ENCODE measurements at regions not wholly inside any gene's neighbourhood (a gene's known extent, or its start where the extent isn't known, plus 50 kb on each side); places are given as distances from the start of the nearest gene placed in this dataset.

DNA sequence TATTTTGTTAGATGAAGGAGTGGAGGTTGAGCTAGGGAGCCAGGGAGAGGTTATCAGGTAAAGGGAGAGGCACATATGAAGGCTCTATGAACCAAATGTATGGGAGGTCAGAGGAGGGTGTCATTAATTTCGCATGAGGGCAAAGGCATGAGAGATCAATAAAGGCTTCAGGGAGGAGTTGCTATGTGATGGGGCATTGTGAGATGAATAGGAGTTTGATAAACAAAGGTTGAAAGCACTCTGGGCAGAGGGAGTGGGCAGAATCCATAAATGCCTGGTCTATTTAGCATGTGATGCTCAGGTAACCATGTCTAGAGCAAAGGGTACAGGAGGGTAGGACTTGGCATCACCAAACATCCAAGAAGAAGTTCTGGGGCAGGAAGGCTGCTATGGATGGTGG is 273.4 kb downstream of the HAUS1 start:
- no peak for TF ChIP-seq POLR2A (IDR thresholded peaks at IDR 0.05; ENCODE audit: extremely low read depth, insufficient read length)
- TF ChIP-seq, protein P1, sequence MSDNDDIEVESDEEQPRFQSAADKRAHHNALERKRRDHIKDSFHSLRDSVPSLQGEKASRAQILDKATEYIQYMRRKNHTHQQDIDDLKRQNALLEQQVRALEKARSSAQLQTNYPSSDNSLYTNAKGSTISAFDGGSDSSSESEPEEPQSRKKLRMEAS (IDR thresholded peaks at IDR 0.05; ENCODE audit: low read depth, low read length) = no peak
- TF ChIP-seq MYC (IDR thresholded peaks at IDR 0.05; ENCODE audit: low read depth, low read length) = no peak
- DNase-seq (ENCODE audit: low read depth) = no peak
- no peak overlapping the region for H3K4me3 ChIP-seq (ENCODE audit: low read depth, low read length)

DNA sequence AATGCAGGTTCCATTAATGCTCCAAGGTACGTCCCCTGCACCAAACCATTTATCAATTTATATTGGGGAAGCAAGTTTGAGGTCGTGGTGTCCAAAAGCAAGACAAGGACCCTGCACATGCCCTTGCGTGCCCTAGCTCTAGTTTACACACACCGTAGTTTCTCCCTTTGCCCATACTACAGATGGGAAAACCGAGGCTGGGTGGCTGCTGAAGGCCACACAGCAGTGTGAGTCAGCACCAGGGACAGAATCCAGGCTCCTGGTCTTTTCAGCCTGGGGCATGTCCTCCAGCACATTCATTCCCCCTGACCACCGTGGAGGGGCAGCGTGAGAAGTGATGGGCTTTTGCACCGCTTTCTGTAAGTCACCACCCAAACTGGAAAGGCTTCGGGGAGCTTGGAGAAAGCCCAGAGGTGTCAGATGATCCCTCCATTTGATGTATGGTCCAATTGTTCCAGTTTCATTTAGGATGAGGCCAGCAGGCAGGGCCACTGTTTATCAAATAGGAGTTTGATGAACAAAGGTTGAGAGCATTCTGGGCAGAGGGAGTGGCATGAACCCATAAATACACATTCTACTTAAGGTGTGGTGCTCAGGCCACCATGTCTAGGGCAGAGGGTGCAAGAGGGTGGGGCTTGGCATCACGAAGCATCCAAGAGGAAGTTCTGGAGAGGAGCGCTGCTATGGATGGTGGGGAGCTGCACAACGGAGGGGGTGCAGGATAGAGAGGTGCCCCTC is 274.1 kb downstream of the HAUS1 start:
- TF ChIP-seq, protein P2, sequence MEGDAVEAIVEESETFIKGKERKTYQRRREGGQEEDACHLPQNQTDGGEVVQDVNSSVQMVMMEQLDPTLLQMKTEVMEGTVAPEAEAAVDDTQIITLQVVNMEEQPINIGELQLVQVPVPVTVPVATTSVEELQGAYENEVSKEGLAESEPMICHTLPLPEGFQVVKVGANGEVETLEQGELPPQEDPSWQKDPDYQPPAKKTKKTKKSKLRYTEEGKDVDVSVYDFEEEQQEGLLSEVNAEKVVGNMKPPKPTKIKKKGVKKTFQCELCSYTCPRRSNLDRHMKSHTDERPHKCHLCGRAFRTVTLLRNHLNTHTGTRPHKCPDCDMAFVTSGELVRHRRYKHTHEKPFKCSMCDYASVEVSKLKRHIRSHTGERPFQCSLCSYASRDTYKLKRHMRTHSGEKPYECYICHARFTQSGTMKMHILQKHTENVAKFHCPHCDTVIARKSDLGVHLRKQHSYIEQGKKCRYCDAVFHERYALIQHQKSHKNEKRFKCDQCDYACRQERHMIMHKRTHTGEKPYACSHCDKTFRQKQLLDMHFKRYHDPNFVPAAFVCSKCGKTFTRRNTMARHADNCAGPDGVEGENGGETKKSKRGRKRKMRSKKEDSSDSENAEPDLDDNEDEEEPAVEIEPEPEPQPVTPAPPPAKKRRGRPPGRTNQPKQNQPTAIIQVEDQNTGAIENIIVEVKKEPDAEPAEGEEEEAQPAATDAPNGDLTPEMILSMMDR (IDR thresholded peaks at IDR 0.05; ENCODE audit: low read depth, low read length) = no peak
- no peak for TF ChIP-seq POLR2A (IDR thresholded peaks at IDR 0.05; ENCODE audit: extremely low read depth, insufficient read length)
- TF ChIP-seq, protein P1 (IDR thresholded peaks at IDR 0.05; ENCODE audit: low read depth, low read length) = no peak
- TF ChIP-seq MYC (IDR thresholded peaks at IDR 0.05; ENCODE audit: low read depth, low read length) = no peak
- no peak overlapping the region for H3K4me3 ChIP-seq (ENCODE audit: low read depth, low read length)
- no peak for DNase-seq (ENCODE audit: low read depth)

DNA sequence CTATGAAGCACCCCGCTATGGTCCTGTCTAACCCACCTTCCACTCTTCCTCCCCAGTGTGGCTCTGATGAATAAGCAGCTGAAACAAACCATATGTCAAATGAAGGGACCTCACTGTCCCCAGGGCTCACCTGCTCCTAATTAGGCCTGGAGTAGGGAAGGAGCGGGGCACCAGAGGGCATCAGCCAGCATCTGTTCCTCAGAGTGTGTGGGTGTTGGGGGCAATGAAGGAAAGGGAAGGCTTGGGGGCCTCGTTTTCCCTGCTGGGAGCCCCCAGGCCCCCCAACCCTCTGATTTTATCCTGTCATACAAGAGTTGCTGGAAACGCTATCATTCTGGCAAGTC is 274.7 kb downstream of the HAUS1 start:
- TF ChIP-seq, protein P1 (IDR thresholded peaks at IDR 0.05; ENCODE audit: low read depth, low read length) = no peak
- TF ChIP-seq, protein P2 (IDR thresholded peaks at IDR 0.05; ENCODE audit: low read depth, low read length) = no peak
- TF ChIP-seq POLR2A (IDR thresholded peaks at IDR 0.05; ENCODE audit: extremely low read depth, insufficient read length) (no peak), MYC (IDR thresholded peaks at IDR 0.05; ENCODE audit: low read depth, low read length) (no peak)
- H3K4me3 ChIP-seq (ENCODE audit: low read depth, low read length) = no peak overlapping the region
- no peak for DNase-seq (ENCODE audit: low read depth)

DNA sequence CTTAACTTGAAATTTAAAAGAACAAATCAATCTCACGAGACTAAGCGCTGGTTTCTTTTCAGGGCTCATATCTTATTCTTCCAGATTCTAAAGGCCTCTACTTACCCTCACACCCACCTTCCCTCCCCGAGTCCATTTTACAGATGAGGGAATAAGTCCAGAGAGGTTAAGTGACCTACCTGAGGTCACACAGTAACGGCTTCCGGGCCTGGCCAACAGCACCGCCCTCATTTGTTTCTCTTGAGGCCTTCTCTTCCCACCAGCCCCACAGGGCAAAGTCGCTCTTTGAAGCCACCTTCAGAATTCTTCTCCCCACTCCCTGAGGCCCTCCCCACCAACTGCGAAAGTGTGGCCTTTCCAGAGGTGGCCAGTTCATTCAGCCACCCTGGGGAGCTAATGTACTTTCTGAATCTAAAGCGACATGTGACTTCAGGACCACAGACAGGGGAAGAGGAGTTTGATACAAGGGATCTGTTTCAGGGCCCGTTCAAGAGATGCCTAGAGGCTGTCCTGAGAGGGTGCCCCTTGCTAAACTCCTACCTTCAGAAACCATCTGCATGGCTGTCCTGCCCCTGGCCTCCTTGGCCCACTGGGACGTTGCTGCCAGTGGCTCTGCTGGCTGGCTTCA is 275.3 kb downstream of the HAUS1 start:
- TF ChIP-seq POLR2A (IDR thresholded peaks at IDR 0.05; ENCODE audit: extremely low read depth, insufficient read length) (no peak), MYC (IDR thresholded peaks at IDR 0.05; ENCODE audit: low read depth, low read length) (no peak)
- TF ChIP-seq, protein P2 (IDR thresholded peaks at IDR 0.05; ENCODE audit: low read depth, low read length) = no peak
- TF ChIP-seq, protein P1 (IDR thresholded peaks at IDR 0.05; ENCODE audit: low read depth, low read length) = no peak
- no peak overlapping the region for H3K4me3 ChIP-seq (ENCODE audit: low read depth, low read length)
- no peak for DNase-seq (ENCODE audit: low read depth)

DNA sequence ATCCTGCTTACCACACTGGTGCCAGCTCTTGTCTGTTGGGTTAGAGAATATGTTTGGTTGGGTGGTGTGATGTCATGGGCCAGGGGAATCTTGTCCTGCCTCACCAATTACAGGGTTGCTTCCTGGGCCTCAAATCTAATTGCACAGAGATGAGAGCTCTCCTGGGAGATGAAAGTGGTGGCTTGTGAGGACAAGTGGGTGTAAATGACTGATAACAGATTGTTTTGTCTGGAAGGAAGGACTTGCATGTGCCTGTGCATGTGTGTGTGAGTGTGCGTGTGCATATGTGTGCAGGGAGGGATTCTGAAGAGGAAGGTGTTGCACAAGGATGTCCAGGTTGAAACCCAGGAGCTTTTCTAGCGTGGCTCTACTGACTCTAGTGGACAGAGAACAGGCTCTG is 271.9 kb downstream of the LOXHD1 start:
- no peak overlapping the region for H3K4me3 ChIP-seq (ENCODE audit: low read depth, low read length)
- DNase-seq (ENCODE audit: low read depth) = no peak
- TF ChIP-seq, protein P1 (IDR thresholded peaks at IDR 0.05; ENCODE audit: low read depth, low read length) = no peak
- TF ChIP-seq POLR2A (IDR thresholded peaks at IDR 0.05; ENCODE audit: extremely low read depth, insufficient read length) (no peak), MYC (IDR thresholded peaks at IDR 0.05; ENCODE audit: low read depth, low read length) (no peak)
- TF ChIP-seq, protein P2 (IDR thresholded peaks at IDR 0.05; ENCODE audit: low read depth, low read length) = no peak

DNA sequence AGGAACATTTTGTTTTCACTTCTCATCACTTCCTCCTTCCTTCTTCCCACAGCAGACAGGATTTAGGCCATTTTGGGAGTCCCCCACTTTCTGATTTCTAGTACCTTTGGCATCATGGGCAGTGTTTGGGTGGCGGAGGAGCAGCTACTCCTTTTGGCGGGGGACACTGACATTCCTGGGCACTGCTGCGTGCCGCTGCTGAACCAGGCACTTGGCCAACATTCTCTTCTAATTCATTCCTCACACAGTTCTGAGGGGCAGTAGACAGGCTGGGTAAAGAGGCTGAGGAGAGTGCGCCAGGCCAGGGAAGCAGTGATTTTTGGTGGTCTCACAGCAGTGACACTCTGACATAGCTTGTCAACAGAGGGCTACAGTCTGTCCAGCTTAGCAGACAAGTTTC is 270.2 kb downstream of the LOXHD1 start:
- no peak overlapping the region for H3K4me3 ChIP-seq (ENCODE audit: low read depth, low read length)
- TF ChIP-seq POLR2A (IDR thresholded peaks at IDR 0.05; ENCODE audit: extremely low read depth, insufficient read length) = no peak
- TF ChIP-seq, protein P1 (IDR thresholded peaks at IDR 0.05; ENCODE audit: low read depth, low read length) = no peak
- no peak for TF ChIP-seq MYC (IDR thresholded peaks at IDR 0.05; ENCODE audit: low read depth, low read length)
- TF ChIP-seq, protein P2 (IDR thresholded peaks at IDR 0.05; ENCODE audit: low read depth, low read length) = no peak
- DNase-seq (ENCODE audit: low read depth) = no peak
